Choroid plexus epithelial cell (primary cell): ENCODE measurements at regions not wholly inside any gene's neighbourhood (a gene's known extent, or its start where the extent isn't known, plus 50 kb on each side); places are given as distances from the start of the nearest gene placed in this dataset.
A peak's percentile ranks its signal among the peaks of the same experiment; 100 is the strongest.

Experiments used
- DNase-seq: peaks from one replicate; pipeline ENCODE4 v3.0.0-alpha.2; 2010; ENCODE audit warnings: low read depth
- H3K4me3 ChIP-seq: 2 replicates; pipeline ENCODE4 v1.5.1; 2011; ENCODE audit warnings: low read depth, mild to moderate bottlenecking, control low read depth, low read length, moderate library complexity
- TF ChIP-seq, protein P1 (sequence below): conservative IDR thresholded peaks from 2 replicates; pipeline ENCODE4 v1.5.1; 2011; ENCODE audit warnings: low read depth, mild to moderate bottlenecking, control low read depth, inconsistent platforms, low read length, moderate library complexity

DNA sequence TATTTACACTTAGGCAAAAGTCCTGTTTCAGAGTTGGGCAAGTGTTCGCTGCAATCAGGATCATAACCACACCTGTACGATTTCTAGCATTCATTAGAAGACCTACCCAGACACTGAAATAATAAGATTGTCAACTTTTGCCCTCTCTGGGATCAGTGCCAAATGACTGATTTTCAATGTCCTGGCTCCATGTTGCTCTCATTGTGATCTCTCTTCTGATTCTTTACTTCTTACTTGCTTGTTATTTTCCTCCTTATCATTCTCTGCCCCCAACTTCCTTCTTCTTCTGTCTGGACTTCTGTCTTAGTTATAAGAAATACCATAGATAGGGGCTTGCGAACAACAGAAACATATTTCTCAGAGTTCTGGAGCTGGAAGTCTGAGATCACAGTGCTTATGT is 94.4 kb upstream of the BMP2 start:
- H3K4me3 ChIP-seq: no peak overlapping the region
- peak; percentile 8 for DNase-seq
- TF ChIP-seq, protein P1, sequence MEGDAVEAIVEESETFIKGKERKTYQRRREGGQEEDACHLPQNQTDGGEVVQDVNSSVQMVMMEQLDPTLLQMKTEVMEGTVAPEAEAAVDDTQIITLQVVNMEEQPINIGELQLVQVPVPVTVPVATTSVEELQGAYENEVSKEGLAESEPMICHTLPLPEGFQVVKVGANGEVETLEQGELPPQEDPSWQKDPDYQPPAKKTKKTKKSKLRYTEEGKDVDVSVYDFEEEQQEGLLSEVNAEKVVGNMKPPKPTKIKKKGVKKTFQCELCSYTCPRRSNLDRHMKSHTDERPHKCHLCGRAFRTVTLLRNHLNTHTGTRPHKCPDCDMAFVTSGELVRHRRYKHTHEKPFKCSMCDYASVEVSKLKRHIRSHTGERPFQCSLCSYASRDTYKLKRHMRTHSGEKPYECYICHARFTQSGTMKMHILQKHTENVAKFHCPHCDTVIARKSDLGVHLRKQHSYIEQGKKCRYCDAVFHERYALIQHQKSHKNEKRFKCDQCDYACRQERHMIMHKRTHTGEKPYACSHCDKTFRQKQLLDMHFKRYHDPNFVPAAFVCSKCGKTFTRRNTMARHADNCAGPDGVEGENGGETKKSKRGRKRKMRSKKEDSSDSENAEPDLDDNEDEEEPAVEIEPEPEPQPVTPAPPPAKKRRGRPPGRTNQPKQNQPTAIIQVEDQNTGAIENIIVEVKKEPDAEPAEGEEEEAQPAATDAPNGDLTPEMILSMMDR: no peak

DNA sequence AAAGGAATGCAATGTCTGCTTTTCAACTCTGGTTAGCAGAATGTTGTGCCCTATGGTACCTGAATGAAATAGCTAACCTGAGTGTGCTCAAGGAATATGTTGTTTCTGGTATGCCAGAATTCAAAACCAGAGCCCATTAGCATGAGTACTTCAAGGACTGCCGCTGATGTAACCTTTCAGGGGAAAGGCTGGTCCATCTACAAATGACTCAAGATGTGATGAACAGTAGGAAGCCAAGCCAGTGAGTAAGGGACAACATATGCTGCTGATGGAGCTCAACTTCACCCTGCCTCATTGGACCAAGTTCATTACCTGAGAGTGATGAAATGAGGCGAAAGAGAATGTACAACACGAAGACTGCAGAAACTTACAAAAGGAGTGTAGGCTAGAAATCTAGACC is 95.7 kb upstream of the BMP2 start:
- DNase-seq: no peak
- H3K4me3 ChIP-seq: no peak overlapping the region
- TF ChIP-seq, protein P1: no peak

GRCh38 chr20:6668546-6668945 is 98.9 kb upstream of the BMP2 start:
- H3K4me3 ChIP-seq: no peak overlapping the region
- TF ChIP-seq, protein P1: no peak
- no peak for DNase-seq

- peak; percentile 44 for DNase-seq
- TF ChIP-seq, protein P1: no peak
- no peak overlapping the region for H3K4me3 ChIP-seq
Measured at GRCh38 chr20:6665621-6666355, 101.7 kb upstream of the BMP2 start.

GRCh38 chr20:6665161-6665560 is 102.3 kb upstream of the BMP2 start:
- DNase-seq: peak; percentile 17
- TF ChIP-seq, protein P1: no peak
- H3K4me3 ChIP-seq: no peak overlapping the region

DNA sequence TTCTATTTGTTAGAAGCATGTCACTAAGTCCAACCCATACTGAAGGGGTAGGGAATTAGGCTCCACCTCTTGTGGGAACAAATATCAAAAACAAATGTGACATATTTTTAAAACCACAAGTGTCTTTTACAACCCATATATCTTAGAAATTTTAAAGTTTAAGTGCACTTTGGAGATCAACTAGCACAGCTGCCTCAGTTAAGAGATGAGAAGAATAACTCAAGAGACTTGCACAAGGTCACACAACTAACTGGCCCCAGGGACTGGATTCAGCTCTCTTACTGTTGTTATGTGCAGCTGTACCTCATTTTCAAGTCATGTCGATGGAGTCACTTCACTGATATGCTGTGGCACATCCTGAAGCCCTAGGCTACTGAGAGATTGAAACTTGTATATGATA is 102.9 kb upstream of the BMP2 start:
- TF ChIP-seq, protein P1: no peak
- no peak overlapping the region for H3K4me3 ChIP-seq
- DNase-seq: no peak

- peak; percentile 38 for DNase-seq
- TF ChIP-seq, protein P1: no peak
- no peak overlapping the region for H3K4me3 ChIP-seq
Measured at GRCh38 chr20:6663751-6664388, 103.6 kb upstream of the BMP2 start.
